Tibial nerve (tissue), 4 donors: ENCODE measurements at regions not wholly inside any gene's neighbourhood (a gene's known extent, or its start where the extent isn't known, plus 50 kb on each side); places are given as distances from the start of the nearest gene placed in this dataset.
"Not testable (repeated sequence)": the region's sequence is repeated elsewhere in the genome, so short reads cannot be mapped to it uniquely, and the experiment has no call there.

Source experiments
- EP300 ChIP-seq, 2 donors: sonication (generic); formaldehyde crosslinking; IDR thresholded peaks; one replicate each; pipeline ENCODE4 v1.6.1; 2017; ENCODE audit warnings: antibody characterized with exemption in 2 of 2, mild to moderate bottlenecking in 1 of 2
- POLR2A ChIP-seq, 2 donors: fragments of 450-650 bp; IDR thresholded peaks; one replicate each; pipeline ENCODE4 v1.6.1; 2017; ENCODE audit warnings: antibody characterized with exemption in 2 of 2, mild to moderate bottlenecking in 2 of 2, moderate library complexity in 2 of 2
- TF ChIP-seq, protein P1 (sequence below), 5 experiments: fragments of 200-600 bp in 3 of 5; fragments of 450-650 bp in 2 of 5; sonication (generic) in 3 of 5; IDR thresholded peaks; one replicate each; pipeline ENCODE4 v1.5.1; 2016 to 2019; ENCODE audit warnings: antibody characterized with exemption in 5 of 5, mild to moderate bottlenecking in 3 of 5, moderate library complexity in 2 of 5

DNA sequence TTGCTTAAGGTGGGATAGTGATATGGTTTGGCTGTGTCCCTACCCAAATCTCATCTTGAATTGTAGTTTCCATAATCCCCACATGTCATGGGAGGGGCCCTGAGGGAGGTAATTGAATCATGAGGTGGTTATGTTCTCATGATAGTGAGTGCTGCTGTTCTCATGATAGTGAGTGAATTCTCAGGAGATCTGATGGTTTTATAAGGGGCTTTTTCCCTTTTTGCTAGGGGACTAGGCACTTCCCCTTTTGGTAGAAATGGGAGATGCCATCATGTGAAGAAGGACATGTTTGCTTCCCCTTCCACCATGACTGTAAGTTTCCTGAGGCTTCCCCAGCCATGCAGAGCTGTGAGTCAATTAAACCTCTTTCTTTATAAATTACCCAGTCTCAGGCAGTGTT lies 137.5 kb downstream of the DUSP10 start:
- TF ChIP-seq, protein P1, sequence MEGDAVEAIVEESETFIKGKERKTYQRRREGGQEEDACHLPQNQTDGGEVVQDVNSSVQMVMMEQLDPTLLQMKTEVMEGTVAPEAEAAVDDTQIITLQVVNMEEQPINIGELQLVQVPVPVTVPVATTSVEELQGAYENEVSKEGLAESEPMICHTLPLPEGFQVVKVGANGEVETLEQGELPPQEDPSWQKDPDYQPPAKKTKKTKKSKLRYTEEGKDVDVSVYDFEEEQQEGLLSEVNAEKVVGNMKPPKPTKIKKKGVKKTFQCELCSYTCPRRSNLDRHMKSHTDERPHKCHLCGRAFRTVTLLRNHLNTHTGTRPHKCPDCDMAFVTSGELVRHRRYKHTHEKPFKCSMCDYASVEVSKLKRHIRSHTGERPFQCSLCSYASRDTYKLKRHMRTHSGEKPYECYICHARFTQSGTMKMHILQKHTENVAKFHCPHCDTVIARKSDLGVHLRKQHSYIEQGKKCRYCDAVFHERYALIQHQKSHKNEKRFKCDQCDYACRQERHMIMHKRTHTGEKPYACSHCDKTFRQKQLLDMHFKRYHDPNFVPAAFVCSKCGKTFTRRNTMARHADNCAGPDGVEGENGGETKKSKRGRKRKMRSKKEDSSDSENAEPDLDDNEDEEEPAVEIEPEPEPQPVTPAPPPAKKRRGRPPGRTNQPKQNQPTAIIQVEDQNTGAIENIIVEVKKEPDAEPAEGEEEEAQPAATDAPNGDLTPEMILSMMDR (IDR thresholded peaks at IDR 0.05): not testable (repeated sequence)
- not testable (repeated sequence) for TF ChIP-seq POLR2A, EP300 (IDR thresholded peaks at IDR 0.05)
